SK-N-SH treated with all-trans-retinoic acid at 6 μM for 48 hours (cell line): ENCODE measurements at regions not wholly inside any gene's neighbourhood (a gene's known extent, or its start where the extent isn't known, plus 50 kb on each side); places are given as distances from the start of the nearest gene placed in this dataset.

ENCODE experiments used
- ATAC-seq: fragments of 200-7000 bp; cut with Tn5 transposase; 3 replicates; pipeline ENCODE4 v1.9.1; 2020; ENCODE audit warnings: mild to moderate bottlenecking, moderate library complexity
- ARNTL ChIP-seq: fragments of 450-650 bp; formaldehyde crosslinking; IDR thresholded peaks from 2 replicates; pipeline ENCODE4 v1.5.0; 2020; ENCODE audit warnings: low read depth, mild to moderate bottlenecking, moderate library complexity, borderline replicate concordance
- BACH2 ChIP-seq: fragments of 250-450 bp; sonication (Bioruptor Pico); IDR thresholded peaks from 2 replicates; pipeline ENCODE4 v1.9.0; 2021; ENCODE audit warnings: mild to moderate bottlenecking, borderline replicate concordance
- ESRRG ChIP-seq: fragments of 250-450 bp; sonication (Bioruptor Pico); IDR thresholded peaks from 2 replicates; pipeline ENCODE4 v1.6.1; 2021; ENCODE audit warnings: mild to moderate bottlenecking
- GLIS3 ChIP-seq: fragments of 250-450 bp; sonication (Bioruptor Pico); IDR thresholded peaks from 2 replicates; pipeline ENCODE4 v1.5.0; 2020; ENCODE audit warnings: mild to moderate bottlenecking, moderate library complexity
- ISL1 ChIP-seq: fragments of 250-450 bp; sonication (Bioruptor Pico); IDR thresholded peaks from 2 replicates; pipeline ENCODE4 v2.1.2; 2022; ENCODE audit warnings: mild to moderate bottlenecking, moderate library complexity
- OSR1 ChIP-seq: fragments of 250-450 bp; sonication (Bioruptor Pico); IDR thresholded peaks from 2 replicates; pipeline ENCODE4 v1.8.0; 2022; ENCODE audit warnings: moderate library complexity, mild to moderate bottlenecking, inconsistent platforms
- PPARA ChIP-seq: fragments of 250-450 bp; sonication (Bioruptor Pico); IDR thresholded peaks from 2 replicates; pipeline ENCODE4 v1.5.0; 2020; ENCODE audit warnings: mild to moderate bottlenecking, borderline replicate concordance
- RARB ChIP-seq: fragments of 250-450 bp; sonication (Bioruptor Pico); IDR thresholded peaks from 2 replicates; pipeline ENCODE4 v1.8.0; 2021; ENCODE audit warnings: mild to moderate bottlenecking, moderate library complexity
- SNAI2 ChIP-seq: fragments of 250-450 bp; sonication (Bioruptor Pico); IDR thresholded peaks from 2 replicates; pipeline ENCODE4 v1.5.0; 2020; ENCODE audit warnings: mild to moderate bottlenecking, moderate library complexity
- TCF4 ChIP-seq: fragments of 250-450 bp; sonication (Bioruptor Pico); IDR thresholded peaks from 2 replicates; pipeline ENCODE4 v1.8.0; 2021; ENCODE audit warnings: mild to moderate bottlenecking, moderate library complexity, borderline replicate concordance
- TOX ChIP-seq: fragments of 250-450 bp; sonication (Bioruptor Pico); IDR thresholded peaks from 2 replicates; pipeline ENCODE4 v1.8.0; 2021; ENCODE audit warnings: mild to moderate bottlenecking, moderate library complexity, borderline replicate concordance
- ZC3H10 ChIP-seq: fragments of 250-450 bp; sonication (Bioruptor Pico); IDR thresholded peaks from 2 replicates; pipeline ENCODE4 v1.5.1; 2021; ENCODE audit warnings: mild to moderate bottlenecking, moderate library complexity
- ZFP30 ChIP-seq: fragments of 450-650 bp; formaldehyde crosslinking; IDR thresholded peaks from 2 replicates; pipeline ENCODE4 v1.5.0; 2022; ENCODE audit warnings: mild to moderate bottlenecking, moderate library complexity
- ZNF70 ChIP-seq: fragments of 450-650 bp; formaldehyde crosslinking; IDR thresholded peaks from 2 replicates; pipeline ENCODE4 v1.5.0; 2020; ENCODE audit warnings: mild to moderate bottlenecking, moderate library complexity
- ZNF8 ChIP-seq: fragments of 450-650 bp; formaldehyde crosslinking; IDR thresholded peaks from 2 replicates; pipeline ENCODE4 v1.5.0; 2020; ENCODE audit warnings: mild to moderate bottlenecking, moderate library complexity
- TF ChIP-seq, protein P1 (sequence below): fragments of 250-450 bp; sonication (Bioruptor Pico); IDR thresholded peaks from 2 replicates; pipeline ENCODE4 v1.8.0; 2020; ENCODE audit warnings: mild to moderate bottlenecking, moderate library complexity, borderline replicate concordance
- TF ChIP-seq, protein P2 (sequence below): fragments of 250-450 bp; sonication (Bioruptor Pico); IDR thresholded peaks from 2 replicates; pipeline ENCODE4 v1.8.0; 2021; ENCODE audit warnings: low read depth, mild to moderate bottlenecking, moderate library complexity, borderline replicate concordance
- TF ChIP-seq, protein P3 (sequence below): fragments of 250-450 bp; sonication (Bioruptor Pico); IDR thresholded peaks from 2 replicates; pipeline ENCODE4 v1.5.0; 2020; ENCODE audit warnings: mild to moderate bottlenecking, moderate library complexity
- TF ChIP-seq, protein P4 (sequence below): fragments of 250-450 bp; sonication (Bioruptor Pico); IDR thresholded peaks from 2 replicates; pipeline ENCODE4 v1.5.1; 2021; ENCODE audit warnings: mild to moderate bottlenecking, moderate library complexity
- TF ChIP-seq, protein P5 (sequence below): fragments of 250-450 bp; sonication (Bioruptor Pico); IDR thresholded peaks from 2 replicates; pipeline ENCODE4 v1.5.1; 2020; ENCODE audit warnings: low read depth, mild to moderate bottlenecking, moderate library complexity

DNA sequence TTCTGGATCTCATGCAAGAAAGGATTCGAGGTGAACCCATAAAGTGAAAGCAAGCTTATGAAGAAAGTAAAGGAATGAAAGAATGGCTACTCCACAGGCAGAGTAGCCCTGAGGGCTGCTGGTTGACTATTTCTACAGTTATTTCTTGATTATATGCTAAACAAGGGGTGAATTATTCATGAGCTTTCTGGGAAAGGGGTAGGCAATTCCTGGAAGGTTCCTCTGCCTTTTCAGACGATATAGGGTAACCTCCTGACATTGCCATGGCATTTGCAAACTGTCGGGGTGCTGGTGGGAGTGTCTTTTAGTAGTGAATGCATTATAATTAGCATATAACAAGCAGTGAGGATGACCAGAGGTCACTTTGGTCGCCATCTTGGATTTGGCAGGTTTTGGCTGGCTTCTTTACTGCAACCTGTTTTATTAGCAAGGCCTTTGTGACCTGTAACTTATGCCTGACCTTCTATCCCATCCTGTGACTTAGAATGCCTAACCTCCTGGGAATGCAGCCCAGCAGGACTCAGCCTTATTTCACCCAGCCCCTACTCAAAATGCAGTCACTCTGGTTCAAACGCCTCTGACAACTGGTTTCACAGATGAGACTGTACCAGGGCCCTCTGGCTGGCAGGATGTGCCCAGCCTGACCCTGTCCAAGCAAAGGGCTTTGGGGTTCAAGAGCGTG lies 157.7 kb upstream of the SFSWAP start:
- TF ChIP-seq OSR1 (CRISPR knock-in tag) (no peak), ISL1 (CRISPR knock-in tag) (no peak), ARNTL (no peak), TOX (no peak), ZC3H10 (CRISPR knock-in tag) (no peak), ZNF8 (CRISPR knock-in tag) (no peak), RARB (no peak), GLIS3 (CRISPR knock-in tag) (no peak), ESRRG (no peak), PPARA (no peak), ZNF70 (CRISPR knock-in tag) (no peak), TCF4 (CRISPR knock-in tag) (no peak), ZFP30 (CRISPR knock-in tag) (no peak)
- TF ChIP-seq, protein P1, sequence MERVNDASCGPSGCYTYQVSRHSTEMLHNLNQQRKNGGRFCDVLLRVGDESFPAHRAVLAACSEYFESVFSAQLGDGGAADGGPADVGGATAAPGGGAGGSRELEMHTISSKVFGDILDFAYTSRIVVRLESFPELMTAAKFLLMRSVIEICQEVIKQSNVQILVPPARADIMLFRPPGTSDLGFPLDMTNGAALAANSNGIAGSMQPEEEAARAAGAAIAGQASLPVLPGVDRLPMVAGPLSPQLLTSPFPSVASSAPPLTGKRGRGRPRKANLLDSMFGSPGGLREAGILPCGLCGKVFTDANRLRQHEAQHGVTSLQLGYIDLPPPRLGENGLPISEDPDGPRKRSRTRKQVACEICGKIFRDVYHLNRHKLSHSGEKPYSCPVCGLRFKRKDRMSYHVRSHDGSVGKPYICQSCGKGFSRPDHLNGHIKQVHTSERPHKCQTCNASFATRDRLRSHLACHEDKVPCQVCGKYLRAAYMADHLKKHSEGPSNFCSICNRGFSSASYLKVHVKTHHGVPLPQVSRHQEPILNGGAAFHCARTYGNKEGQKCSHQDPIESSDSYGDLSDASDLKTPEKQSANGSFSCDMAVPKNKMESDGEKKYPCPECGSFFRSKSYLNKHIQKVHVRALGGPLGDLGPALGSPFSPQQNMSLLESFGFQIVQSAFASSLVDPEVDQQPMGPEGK (CRISPR knock-in tag) = no peak
- TF ChIP-seq, protein P2, sequence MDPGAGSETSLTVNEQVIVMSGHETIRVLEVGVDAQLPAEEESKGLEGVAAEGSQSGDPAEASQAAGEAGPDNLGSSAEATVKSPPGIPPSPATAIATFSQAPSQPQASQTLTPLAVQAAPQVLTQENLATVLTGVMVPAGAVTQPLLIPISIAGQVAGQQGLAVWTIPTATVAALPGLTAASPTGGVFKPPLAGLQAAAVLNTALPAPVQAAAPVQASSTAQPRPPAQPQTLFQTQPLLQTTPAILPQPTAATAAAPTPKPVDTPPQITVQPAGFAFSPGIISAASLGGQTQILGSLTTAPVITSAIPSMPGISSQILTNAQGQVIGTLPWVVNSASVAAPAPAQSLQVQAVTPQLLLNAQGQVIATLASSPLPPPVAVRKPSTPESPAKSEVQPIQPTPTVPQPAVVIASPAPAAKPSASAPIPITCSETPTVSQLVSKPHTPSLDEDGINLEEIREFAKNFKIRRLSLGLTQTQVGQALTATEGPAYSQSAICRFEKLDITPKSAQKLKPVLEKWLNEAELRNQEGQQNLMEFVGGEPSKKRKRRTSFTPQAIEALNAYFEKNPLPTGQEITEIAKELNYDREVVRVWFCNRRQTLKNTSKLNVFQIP (CRISPR knock-in tag) = no peak
- TF ChIP-seq, protein P3, sequence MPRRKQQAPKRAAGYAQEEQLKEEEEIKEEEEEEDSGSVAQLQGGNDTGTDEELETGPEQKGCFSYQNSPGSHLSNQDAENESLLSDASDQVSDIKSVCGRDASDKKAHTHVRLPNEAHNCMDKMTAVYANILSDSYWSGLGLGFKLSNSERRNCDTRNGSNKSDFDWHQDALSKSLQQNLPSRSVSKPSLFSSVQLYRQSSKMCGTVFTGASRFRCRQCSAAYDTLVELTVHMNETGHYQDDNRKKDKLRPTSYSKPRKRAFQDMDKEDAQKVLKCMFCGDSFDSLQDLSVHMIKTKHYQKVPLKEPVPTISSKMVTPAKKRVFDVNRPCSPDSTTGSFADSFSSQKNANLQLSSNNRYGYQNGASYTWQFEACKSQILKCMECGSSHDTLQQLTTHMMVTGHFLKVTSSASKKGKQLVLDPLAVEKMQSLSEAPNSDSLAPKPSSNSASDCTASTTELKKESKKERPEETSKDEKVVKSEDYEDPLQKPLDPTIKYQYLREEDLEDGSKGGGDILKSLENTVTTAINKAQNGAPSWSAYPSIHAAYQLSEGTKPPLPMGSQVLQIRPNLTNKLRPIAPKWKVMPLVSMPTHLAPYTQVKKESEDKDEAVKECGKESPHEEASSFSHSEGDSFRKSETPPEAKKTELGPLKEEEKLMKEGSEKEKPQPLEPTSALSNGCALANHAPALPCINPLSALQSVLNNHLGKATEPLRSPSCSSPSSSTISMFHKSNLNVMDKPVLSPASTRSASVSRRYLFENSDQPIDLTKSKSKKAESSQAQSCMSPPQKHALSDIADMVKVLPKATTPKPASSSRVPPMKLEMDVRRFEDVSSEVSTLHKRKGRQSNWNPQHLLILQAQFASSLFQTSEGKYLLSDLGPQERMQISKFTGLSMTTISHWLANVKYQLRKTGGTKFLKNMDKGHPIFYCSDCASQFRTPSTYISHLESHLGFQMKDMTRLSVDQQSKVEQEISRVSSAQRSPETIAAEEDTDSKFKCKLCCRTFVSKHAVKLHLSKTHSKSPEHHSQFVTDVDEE (CRISPR knock-in tag) = no peak
- TF ChIP-seq, protein P4, sequence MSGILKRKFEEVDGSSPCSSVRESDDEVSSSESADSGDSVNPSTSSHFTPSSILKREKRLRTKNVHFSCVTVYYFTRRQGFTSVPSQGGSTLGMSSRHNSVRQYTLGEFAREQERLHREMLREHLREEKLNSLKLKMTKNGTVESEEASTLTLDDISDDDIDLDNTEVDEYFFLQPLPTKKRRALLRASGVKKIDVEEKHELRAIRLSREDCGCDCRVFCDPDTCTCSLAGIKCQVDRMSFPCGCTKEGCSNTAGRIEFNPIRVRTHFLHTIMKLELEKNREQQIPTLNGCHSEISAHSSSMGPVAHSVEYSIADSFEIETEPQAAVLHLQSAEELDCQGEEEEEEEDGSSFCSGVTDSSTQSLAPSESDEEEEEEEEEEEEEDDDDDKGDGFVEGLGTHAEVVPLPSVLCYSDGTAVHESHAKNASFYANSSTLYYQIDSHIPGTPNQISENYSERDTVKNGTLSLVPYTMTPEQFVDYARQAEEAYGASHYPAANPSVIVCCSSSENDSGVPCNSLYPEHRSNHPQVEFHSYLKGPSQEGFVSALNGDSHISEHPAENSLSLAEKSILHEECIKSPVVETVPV (CRISPR knock-in tag) = no peak
- TF ChIP-seq, protein P5, sequence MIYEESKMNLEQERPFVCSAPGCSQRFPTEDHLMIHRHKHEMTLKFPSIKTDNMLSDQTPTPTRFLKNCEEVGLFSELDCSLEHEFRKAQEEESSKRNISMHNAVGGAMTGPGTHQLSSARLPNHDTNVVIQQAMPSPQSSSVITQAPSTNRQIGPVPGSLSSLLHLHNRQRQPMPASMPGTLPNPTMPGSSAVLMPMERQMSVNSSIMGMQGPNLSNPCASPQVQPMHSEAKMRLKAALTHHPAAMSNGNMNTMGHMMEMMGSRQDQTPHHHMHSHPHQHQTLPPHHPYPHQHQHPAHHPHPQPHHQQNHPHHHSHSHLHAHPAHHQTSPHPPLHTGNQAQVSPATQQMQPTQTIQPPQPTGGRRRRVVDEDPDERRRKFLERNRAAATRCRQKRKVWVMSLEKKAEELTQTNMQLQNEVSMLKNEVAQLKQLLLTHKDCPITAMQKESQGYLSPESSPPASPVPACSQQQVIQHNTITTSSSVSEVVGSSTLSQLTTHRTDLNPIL (CRISPR knock-in tag) = no peak
- no peak for ATAC-seq

DNA sequence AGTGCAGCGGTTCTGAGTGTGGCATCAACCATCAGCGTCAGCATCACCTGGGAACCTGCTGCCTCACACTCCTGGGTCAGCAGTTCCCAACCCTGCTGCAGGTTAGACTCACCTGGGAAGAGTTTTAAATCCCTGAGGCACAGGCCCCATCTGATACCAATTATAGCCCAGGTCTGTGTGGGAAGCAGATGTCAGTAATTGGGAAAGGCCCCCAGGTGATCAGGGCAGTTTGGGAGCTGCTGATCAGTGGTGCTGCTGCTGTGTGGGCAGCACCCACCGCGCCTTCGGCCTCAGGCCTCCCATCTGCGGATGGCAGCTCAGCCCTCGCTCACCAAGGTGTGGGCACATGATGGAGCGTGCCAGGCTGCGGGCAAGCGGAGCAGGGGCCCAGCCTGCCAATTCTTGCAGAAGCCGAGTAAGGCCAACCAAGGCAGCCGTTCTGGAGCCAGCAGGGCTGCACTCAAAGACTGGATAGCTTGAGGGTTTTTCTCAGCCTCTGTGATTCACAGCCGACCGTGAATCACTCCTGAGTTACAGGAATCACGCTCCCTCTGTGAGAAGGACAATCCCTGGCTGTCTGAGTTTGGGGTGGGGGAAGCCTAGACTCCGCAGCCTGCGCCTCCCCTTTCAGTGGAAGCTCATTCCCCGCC lies 155.6 kb upstream of the SFSWAP start:
- TF ChIP-seq ESRRG = no peak
- no peak for TF ChIP-seq ARNTL
- no peak for TF ChIP-seq SNAI2 (CRISPR knock-in tag)
- TF ChIP-seq ZNF8 (CRISPR knock-in tag) = no peak
- TF ChIP-seq BACH2 (CRISPR knock-in tag) = no peak
- TF ChIP-seq ZC3H10 (CRISPR knock-in tag) = no peak
- TF ChIP-seq, protein P1 (CRISPR knock-in tag) = no peak
- TF ChIP-seq, protein P3 (CRISPR knock-in tag) = no peak
- TF ChIP-seq, protein P5 (CRISPR knock-in tag) = no peak
- no peak for TF ChIP-seq GLIS3 (CRISPR knock-in tag)
- no peak for TF ChIP-seq OSR1 (CRISPR knock-in tag)
- TF ChIP-seq, all 23 proteins: peak for 0
- no peak for ATAC-seq
